ENCODE measurements at regions not wholly inside any gene's neighbourhood (a gene's known extent, or its start where the extent isn't known, plus 50 kb on each side); places are given as distances from the start of the nearest gene placed in this dataset.

DNA sequence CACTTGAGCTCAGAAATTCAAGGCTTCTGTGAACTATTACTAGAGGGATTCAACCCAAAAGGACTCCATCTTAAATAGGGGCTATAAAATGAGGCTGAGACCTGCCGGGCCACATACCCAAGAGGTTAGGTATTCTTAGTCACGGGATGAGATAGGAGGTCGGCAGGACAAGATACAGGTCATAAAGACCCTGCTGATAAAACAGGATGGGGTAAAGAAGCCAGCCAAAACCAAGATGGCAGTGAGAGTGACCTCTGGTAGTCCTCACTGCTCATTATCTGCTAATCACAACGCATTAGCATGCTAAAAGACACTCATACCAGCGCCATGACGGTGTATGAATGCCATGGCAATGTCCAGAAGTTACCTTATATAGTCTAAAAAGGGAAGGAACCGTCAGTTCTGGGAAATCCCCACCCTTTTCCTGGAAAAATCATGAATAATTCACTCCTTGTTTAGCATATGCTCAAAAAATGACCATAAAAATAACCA lies 101.2 kb upstream of the TRIM24 start:
- TF ChIP-seq, protein P1, sequence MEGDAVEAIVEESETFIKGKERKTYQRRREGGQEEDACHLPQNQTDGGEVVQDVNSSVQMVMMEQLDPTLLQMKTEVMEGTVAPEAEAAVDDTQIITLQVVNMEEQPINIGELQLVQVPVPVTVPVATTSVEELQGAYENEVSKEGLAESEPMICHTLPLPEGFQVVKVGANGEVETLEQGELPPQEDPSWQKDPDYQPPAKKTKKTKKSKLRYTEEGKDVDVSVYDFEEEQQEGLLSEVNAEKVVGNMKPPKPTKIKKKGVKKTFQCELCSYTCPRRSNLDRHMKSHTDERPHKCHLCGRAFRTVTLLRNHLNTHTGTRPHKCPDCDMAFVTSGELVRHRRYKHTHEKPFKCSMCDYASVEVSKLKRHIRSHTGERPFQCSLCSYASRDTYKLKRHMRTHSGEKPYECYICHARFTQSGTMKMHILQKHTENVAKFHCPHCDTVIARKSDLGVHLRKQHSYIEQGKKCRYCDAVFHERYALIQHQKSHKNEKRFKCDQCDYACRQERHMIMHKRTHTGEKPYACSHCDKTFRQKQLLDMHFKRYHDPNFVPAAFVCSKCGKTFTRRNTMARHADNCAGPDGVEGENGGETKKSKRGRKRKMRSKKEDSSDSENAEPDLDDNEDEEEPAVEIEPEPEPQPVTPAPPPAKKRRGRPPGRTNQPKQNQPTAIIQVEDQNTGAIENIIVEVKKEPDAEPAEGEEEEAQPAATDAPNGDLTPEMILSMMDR (IDR thresholded peaks at IDR 0.05), result no peak
- no peak for TF ChIP-seq POLR2A (IDR thresholded peaks at IDR 0.05)
